A673 (cell line): ENCODE measurements at regions not wholly inside any gene's neighbourhood (a gene's known extent, or its start where the extent isn't known, plus 50 kb on each side); places are given as distances from the start of the nearest gene placed in this dataset.

ENCODE experiments used
- CTCF ChIP-seq: fragments of 300-800, 200-600 bp; sonication (generic); conservative IDR thresholded peaks from 2 replicates; pipeline ENCODE4 v1.5.1; 2017; ENCODE audit warnings: low read depth, mild to moderate bottlenecking, antibody characterized with exemption, low read length, moderate library complexity, mixed read lengths
- EZH2 ChIP-seq: fragments of 200-600 bp; sonication (generic); IDR thresholded peaks from 2 replicates; pipeline ENCODE4 v1.6.1; 2017; ENCODE audit warnings: borderline replicate concordance, low read depth, mild to moderate bottlenecking, mixed read lengths, antibody characterized with exemption, low read length; ENCODE audit not compliant: poor library complexity, severe bottlenecking

DNA sequence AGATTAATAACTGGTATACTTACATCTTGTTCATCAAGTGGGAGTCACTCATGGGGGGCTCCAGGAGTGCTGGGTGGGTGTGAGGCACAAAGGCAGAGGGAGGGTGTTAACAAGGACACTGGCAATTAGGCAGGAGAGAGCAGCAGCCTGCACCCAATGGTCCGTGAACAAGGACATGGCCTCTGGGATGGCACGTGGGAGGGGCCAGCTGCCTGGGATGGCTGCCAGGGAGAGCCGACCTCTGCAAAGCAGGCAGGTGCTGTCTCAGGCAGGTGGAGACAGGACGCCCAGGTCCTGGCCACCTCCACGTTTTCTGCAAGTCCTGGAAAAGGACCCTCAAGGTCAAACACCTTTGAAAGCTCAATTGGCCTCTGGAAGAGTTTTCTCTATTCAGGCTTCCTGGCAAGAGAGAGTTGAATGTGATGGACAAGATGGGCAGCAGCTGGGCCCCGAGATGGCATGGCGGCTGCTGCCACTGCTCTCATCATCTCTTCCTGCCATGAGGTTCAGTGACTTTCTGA lies 257.1 kb downstream of the BUD13 start:
- TF ChIP-seq CTCF (no peak), EZH2 (no peak)
